ENCODE measurements at regions not wholly inside any gene's neighbourhood (a gene's known extent, or its start where the extent isn't known, plus 50 kb on each side); places are given as distances from the start of the nearest gene placed in this dataset.

DNA sequence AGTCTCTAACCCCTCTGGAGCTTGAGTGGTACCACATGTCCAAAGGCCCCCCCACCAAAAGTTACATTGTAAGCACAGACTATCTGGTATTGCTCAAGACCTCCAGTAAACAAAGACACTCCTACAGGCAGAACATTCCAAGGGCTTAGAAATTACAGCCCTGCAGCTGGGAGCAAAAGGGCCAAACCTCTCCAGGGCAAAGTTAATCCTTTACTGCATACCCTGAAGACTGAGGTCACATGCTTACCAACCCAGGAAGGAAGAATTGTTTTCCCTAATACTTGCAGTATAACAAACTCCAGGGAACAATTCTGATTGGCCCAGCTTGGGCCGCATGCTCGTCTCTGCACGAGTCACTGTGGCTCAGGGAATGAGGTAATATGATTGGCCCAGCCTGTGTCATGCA, 266.1 kb upstream of the NR2F2 start:
- H3K36me3 ChIP-seq: no peaks in the 10 kb centered on the region
- DNase-seq (ENCODE audit: low spot score in 2 of 2): no peak
- 55% methylated on average over 3 of the region's 3 CpGs for WGBS
- no peaks in the 10 kb centered on the region for H3K9me3 ChIP-seq
- H3K27ac ChIP-seq: no peak overlapping the region
- no peak overlapping the region for H3K4me3 ChIP-seq
- TF ChIP-seq POLR2AphosphoS5 (IDR thresholded peaks at IDR 0.05) (no peak), POLR2A (IDR thresholded peaks at IDR 0.05) (no peak), EP300 (IDR thresholded peaks at IDR 0.05) (no peak)
- TF ChIP-seq, protein P1, sequence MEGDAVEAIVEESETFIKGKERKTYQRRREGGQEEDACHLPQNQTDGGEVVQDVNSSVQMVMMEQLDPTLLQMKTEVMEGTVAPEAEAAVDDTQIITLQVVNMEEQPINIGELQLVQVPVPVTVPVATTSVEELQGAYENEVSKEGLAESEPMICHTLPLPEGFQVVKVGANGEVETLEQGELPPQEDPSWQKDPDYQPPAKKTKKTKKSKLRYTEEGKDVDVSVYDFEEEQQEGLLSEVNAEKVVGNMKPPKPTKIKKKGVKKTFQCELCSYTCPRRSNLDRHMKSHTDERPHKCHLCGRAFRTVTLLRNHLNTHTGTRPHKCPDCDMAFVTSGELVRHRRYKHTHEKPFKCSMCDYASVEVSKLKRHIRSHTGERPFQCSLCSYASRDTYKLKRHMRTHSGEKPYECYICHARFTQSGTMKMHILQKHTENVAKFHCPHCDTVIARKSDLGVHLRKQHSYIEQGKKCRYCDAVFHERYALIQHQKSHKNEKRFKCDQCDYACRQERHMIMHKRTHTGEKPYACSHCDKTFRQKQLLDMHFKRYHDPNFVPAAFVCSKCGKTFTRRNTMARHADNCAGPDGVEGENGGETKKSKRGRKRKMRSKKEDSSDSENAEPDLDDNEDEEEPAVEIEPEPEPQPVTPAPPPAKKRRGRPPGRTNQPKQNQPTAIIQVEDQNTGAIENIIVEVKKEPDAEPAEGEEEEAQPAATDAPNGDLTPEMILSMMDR (IDR thresholded peaks at IDR 0.05): no peak
- H3K27me3 ChIP-seq: no peaks in the 10 kb centered on the region
- no peaks in the 10 kb centered on the region for H3K4me1 ChIP-seq

DNA sequence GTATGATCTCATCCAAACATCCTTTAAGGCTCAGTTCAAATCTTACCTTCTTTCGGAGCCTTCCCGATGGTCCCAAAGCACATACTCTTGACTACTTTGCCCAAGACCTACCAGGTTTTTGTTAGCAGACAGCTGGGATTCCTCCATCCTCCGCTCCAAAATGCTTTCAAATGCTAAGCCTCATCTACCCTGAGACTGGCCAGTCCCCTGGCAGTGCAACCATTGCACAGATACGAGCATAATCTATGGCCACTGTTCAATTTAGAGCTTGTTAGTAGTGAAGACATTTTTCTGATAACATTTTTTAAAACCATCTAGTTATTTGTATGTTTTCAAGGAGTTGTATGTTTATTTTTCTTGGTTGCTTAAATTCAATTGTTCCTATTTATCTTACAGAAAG, 264.4 kb upstream of the NR2F2 start:
- no peaks in the 10 kb centered on the region for H3K27me3 ChIP-seq
- H3K27ac ChIP-seq: no peak overlapping the region
- no peak overlapping the region for H3K4me3 ChIP-seq
- H3K4me1 ChIP-seq: no peaks in the 10 kb centered on the region
- DNase-seq (ENCODE audit: low spot score in 2 of 2): no peak
- H3K9me3 ChIP-seq: no peaks in the 10 kb centered on the region
- H3K36me3 ChIP-seq: no peaks in the 10 kb centered on the region
- TF ChIP-seq POLR2A (IDR thresholded peaks at IDR 0.05): no peak
- TF ChIP-seq, protein P1 (IDR thresholded peaks at IDR 0.05): no peak
- TF ChIP-seq POLR2AphosphoS5 (IDR thresholded peaks at IDR 0.05): no peak
- TF ChIP-seq EP300 (IDR thresholded peaks at IDR 0.05): no peak
- WGBS: 92% methylated on average over 4 of the region's 4 CpGs

DNA sequence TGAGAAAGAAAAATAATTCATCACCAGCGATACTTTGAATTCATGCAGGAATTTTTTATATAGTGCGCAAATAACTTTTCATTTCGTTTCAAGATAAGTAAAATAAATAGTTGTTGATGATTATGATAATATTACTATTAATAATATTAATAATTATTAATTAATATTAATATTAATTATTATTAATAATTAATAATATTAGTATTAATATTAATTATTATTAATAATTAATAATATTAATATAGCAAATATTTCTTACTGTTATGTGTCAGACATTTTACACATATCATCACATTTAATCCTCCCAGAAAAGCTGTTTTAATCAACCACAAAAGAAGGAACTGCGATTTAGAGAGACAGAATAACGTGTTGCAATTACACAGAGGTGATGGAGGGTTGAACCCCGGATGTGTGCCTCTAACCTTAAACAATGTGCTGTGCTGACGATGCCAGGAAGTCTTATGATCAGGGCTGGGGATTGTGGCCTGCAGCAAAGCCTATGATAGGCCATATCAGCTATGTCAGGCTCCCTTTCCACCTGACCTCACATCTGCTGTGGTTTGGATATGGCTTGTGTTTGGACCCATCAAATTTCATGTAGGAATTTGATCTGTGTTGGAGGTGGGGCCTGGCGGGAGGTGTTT, 263.5 kb upstream of the NR2F2 start:
- Histone ChIP-seq H3K4me1 (no peaks in the 10 kb centered on the region), H3K4me3 (no peak overlapping the region), H3K9me3 (no peaks in the 10 kb centered on the region), H3K36me3 (no peaks in the 10 kb centered on the region), H3K27me3 (no peaks in the 10 kb centered on the region), H3K27ac (no peak overlapping the region)
- TF ChIP-seq, protein P1 (IDR thresholded peaks at IDR 0.05): no peak
- TF ChIP-seq POLR2A (IDR thresholded peaks at IDR 0.05): no peak
- TF ChIP-seq EP300 (IDR thresholded peaks at IDR 0.05): no peak
- no peak for TF ChIP-seq POLR2AphosphoS5 (IDR thresholded peaks at IDR 0.05)
- no peak for DNase-seq (ENCODE audit: low spot score in 2 of 2)
- WGBS: 91% methylated on average over 8 of the region's 8 CpGs

DNA sequence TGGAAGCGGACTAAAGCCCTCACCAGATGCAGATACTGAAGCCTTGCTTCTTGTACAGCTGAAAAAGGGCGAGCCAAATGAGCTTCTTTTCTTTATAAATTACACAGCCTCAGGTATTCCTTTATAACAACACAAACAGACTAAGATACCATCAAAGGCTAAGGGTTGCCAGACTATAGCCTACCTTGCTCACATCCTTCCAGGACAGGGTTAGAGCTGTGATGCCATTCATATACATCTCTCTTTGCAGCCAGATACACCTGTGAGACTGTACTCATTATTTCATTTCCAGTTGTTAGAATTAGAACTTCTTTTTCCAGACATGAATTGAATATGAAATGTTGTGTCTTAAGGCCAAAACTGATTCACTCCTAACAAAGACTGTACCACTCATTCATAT, 262.8 kb upstream of the NR2F2 start:
- Histone ChIP-seq H3K4me3 (no peak overlapping the region), H3K4me1 (no peaks in the 10 kb centered on the region), H3K27me3 (no peaks in the 10 kb centered on the region), H3K36me3 (no peaks in the 10 kb centered on the region), H3K27ac (no peak overlapping the region), H3K9me3 (no peaks in the 10 kb centered on the region)
- TF ChIP-seq POLR2A (IDR thresholded peaks at IDR 0.05) (no peak), POLR2AphosphoS5 (IDR thresholded peaks at IDR 0.05) (no peak), EP300 (IDR thresholded peaks at IDR 0.05) (no peak)
- TF ChIP-seq, protein P1 (IDR thresholded peaks at IDR 0.05): no peak
- no peak for DNase-seq (ENCODE audit: low spot score in 2 of 2)
- 94% methylated on average over 2 of the region's 2 CpGs for WGBS

DNA sequence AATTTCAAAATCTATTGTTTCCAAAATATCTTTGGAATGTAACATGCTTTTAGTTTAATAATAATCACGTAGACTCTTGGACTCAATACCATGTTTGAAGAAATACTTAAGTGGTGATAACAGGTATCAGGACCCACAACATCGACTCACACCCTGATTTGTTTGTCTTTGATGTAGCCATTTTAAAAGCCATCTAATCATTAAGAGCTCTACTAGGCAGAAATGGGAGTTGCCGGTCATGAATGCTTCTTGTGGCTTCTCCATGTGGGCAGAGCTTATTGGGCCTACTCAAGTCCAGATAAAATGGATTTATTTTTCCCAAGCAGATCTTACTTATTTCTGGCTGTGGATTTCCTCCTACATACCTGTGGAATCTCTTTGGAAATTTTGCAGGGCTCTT, 261.6 kb upstream of the NR2F2 start:
- H3K36me3 ChIP-seq: no peaks in the 10 kb centered on the region
- no peak overlapping the region for H3K27ac ChIP-seq
- TF ChIP-seq EP300 (IDR thresholded peaks at IDR 0.05): no peak
- TF ChIP-seq, protein P1 (IDR thresholded peaks at IDR 0.05): no peak
- DNase-seq (ENCODE audit: low spot score in 2 of 2): no peak
- WGBS: 79% methylated on average over 3 of the region's 3 CpGs
- no peaks in the 10 kb centered on the region for H3K9me3 ChIP-seq
- no peaks in the 10 kb centered on the region for H3K4me1 ChIP-seq
- H3K4me3 ChIP-seq: no peak overlapping the region
- no peaks in the 10 kb centered on the region for H3K27me3 ChIP-seq

Data from suprapubic skin (tissue), 4 donors.